Activated naive CD8-positive, alpha-beta T cell treated with anti-CD3 and anti-CD28 coated beads, Interleukin-2, amount 50 U/mL, for 24 hours (primary cell): ENCODE measurements at regions not wholly inside any gene's neighbourhood (a gene's known extent, or its start where the extent isn't known, plus 50 kb on each side); places are given as distances from the start of the nearest gene placed in this dataset.

Experiments
- ATAC-seq: fragments of 150-1000 bp; cut with Tn5 transposase; one replicate; pipeline ENCODE4 v1.10.0; 2021
- DNase-seq: peaks from one replicate; pipeline ENCODE4 v3.0.0; 2021
- H3K27ac Mint-ChIP-seq: one replicate; pipeline ENCODE4 v1.8.0; 2021; ENCODE audit warnings: mild to moderate bottlenecking, mixed read lengths
- H3K27me3 Mint-ChIP-seq: one replicate; pipeline ENCODE4 v1.8.0; 2021; ENCODE audit warnings: mixed read lengths
- H3K36me3 Mint-ChIP-seq: one replicate; pipeline ENCODE4 v1.8.0; 2021; ENCODE audit warnings: low read depth, mixed read lengths
- H3K4me1 Mint-ChIP-seq: one replicate; pipeline ENCODE4 v1.8.0; 2021; ENCODE audit warnings: mixed read lengths
- H3K4me3 Mint-ChIP-seq: one replicate; pipeline ENCODE4 v1.8.0; 2021; ENCODE audit warnings: mild to moderate bottlenecking, moderate library complexity, mixed read lengths
- H3K9me3 Mint-ChIP-seq: one replicate; pipeline ENCODE4 v1.8.0; 2021; ENCODE audit warnings: mixed read lengths

DNA sequence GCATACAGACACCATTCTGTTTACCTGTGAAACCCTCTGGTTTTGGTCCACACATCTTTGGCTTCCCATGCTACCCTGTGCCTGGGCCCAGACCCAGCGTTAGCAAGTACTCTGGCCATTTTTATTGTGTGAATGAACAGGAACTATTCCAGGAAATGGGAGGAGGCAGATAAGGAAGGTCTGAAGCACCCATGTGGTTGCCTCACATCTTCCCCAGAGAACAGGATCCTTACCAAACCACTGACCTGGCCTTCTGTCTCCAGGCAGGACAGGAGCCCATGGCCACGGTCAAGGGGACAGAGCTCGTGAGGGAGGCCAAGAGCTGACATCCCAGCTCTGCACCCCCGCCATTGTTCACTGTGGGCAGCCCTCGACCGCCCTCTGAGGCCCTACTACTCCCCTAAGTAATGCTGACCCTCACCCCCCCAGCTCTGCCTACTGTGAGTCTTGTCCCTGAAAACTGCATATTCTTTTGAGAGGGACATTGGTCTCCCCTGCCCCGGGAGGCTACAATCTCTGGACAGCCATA lies 97.7 kb upstream of the TP53I11 start:
- H3K27me3 Mint-ChIP-seq: peaks cover 3% of the 10 kb centered on the region
- DNase-seq (no peak), ATAC-seq (no peak)
- no peaks in the 10 kb centered on the region for H3K36me3 Mint-ChIP-seq
- H3K9me3 Mint-ChIP-seq: no peaks in the 10 kb centered on the region
- H3K4me1 Mint-ChIP-seq: peaks cover 6% of the 10 kb centered on the region
- H3K27ac Mint-ChIP-seq: peak overlapping the region; percentile 16
- no peak overlapping the region for H3K4me3 Mint-ChIP-seq

- H3K27ac Mint-ChIP-seq: no peak overlapping the region
- no peak for DNase-seq
Observed at GRCh38 chr11:45048870-45049691, 97.4 kb upstream of the PRDM11 start.

GRCh38 chr11:45050111-45050510 lies 96.3 kb upstream of the PRDM11 start:
- ATAC-seq (no peak), DNase-seq (no peak)
- Mint-ChIP-seq H3K4me3 (no peak overlapping the region), H3K27ac (no peak overlapping the region), H3K4me1 (peaks cover 6% of the 10 kb centered on the region), H3K9me3 (no peaks in the 10 kb centered on the region), H3K36me3 (no peaks in the 10 kb centered on the region), H3K27me3 (peaks cover 3% of the 10 kb centered on the region)

More at GRCh38 chr11:45048870-45049691, 97.4 kb upstream of the PRDM11 start:
- ATAC-seq: no peak
- Mint-ChIP-seq H3K4me3 (no peak overlapping the region), H3K27me3 (peaks cover 3% of the 10 kb centered on the region), H3K36me3 (no peaks in the 10 kb centered on the region), H3K9me3 (no peaks in the 10 kb centered on the region), H3K4me1 (peaks cover 6% of the 10 kb centered on the region)

DNA sequence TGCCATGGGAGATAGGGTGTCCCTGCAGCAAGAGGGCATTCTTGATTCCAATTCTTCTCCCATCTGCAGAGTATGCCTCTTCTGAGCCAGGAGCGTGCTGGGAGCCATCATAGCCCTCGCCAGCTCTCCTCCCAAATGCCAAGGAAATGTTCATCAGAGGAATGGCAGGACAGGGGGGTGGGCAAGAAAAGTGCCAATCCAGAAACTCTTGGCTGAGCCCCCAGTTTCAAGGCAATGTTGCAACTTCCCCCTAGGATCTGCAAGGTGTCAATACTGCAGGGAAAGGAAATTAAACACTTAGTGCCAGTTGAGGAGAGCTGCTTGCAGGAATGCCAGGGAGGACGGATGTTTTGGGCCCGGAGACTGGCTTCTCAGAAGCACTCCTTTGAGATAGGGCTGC lies 94.8 kb upstream of the PRDM11 start:
- no peak for ATAC-seq
- no peaks in the 10 kb centered on the region for H3K9me3 Mint-ChIP-seq
- no peak for DNase-seq
- H3K27me3 Mint-ChIP-seq: peaks cover 3% of the 10 kb centered on the region
- H3K27ac Mint-ChIP-seq: no peak overlapping the region
- no peaks in the 10 kb centered on the region for H3K4me1 Mint-ChIP-seq
- H3K4me3 Mint-ChIP-seq: no peak overlapping the region
- no peaks in the 10 kb centered on the region for H3K36me3 Mint-ChIP-seq

- no peaks in the 10 kb centered on the region for H3K4me1 Mint-ChIP-seq
- ATAC-seq: no peak
- no peak overlapping the region for H3K27ac Mint-ChIP-seq
- no peak for DNase-seq
- no peak overlapping the region for H3K4me3 Mint-ChIP-seq
- no peaks in the 10 kb centered on the region for H3K9me3 Mint-ChIP-seq
- H3K36me3 Mint-ChIP-seq: no peaks in the 10 kb centered on the region
- peaks cover 3% of the 10 kb centered on the region for H3K27me3 Mint-ChIP-seq
Observed at GRCh38 chr11:45052361-45052760, 94.1 kb upstream of the PRDM11 start.

DNA sequence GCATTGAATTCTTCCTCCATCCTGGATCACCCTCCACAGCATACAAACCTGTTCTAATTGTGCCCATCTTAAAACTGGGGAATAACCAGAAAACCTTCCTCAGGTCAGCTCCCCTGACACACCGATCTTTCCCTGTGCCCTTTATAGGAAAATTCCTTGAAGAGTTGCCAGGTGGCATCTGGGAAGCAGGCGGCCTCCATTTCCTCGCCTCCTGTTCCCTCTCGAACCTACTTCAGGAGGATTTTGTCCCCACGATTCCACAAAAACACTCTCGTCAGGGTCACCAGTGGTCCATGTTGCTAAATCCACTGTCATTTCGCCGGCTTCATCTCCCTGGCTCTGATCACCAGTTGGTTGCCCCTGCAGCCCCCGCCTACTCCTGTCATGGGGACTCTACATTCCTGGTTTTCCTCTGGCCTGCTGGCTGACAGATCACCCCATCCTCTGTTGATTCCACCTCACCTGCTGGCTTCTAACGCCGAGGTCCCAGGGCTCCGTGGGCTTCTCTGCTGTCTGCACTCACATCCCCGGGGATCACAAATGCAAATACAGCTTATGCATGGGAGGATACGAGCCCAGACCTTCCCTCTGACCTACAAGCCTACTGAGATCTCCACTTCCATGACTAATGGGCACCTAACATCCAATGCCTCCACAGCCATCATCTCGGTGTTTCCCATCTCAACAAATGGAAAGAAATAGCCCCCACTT lies 92.5 kb upstream of the PRDM11 start:
- Mint-ChIP-seq H3K27me3 (peaks cover 3% of the 10 kb centered on the region), H3K4me3 (no peak overlapping the region), H3K4me1 (no peaks in the 10 kb centered on the region), H3K9me3 (no peaks in the 10 kb centered on the region), H3K27ac (no peak overlapping the region), H3K36me3 (no peaks in the 10 kb centered on the region)
- DNase-seq: no peak
- no peak for ATAC-seq

DNA sequence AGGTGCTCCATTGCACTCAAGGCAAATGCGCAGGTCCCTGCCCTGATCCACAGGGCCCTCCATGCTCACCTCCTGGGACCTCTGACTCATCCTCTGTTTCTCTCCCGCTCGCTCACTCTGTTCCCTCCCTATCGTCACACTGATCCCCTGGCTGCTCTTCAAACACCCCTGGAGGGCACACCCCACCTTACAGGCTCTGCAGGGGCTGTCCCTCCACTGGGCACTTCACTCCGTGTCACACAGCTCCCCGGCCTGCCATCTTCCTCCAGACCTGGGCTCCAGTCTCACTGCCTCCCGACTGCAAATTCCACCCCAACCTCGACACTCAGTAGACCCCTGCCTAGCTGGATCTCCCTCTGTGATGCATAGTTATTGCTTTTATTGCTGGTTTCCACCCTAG lies 91.5 kb upstream of the PRDM11 start:
- no peak for DNase-seq
- ATAC-seq: no peak
- Mint-ChIP-seq H3K9me3 (no peaks in the 10 kb centered on the region), H3K27ac (no peak overlapping the region), H3K4me1 (no peaks in the 10 kb centered on the region), H3K36me3 (no peaks in the 10 kb centered on the region), H3K4me3 (no peak overlapping the region), H3K27me3 (peaks cover 3% of the 10 kb centered on the region)

- Mint-ChIP-seq H3K27me3 (no peaks in the 10 kb centered on the region), H3K27ac (no peak overlapping the region), H3K4me1 (no peaks in the 10 kb centered on the region), H3K4me3 (no peak overlapping the region), H3K9me3 (no peaks in the 10 kb centered on the region), H3K36me3 (no peaks in the 10 kb centered on the region)
- DNase-seq: no peak
- ATAC-seq: no peak
Observed at GRCh38 chr11:45056529-45056928, 89.9 kb upstream of the PRDM11 start.

DNA sequence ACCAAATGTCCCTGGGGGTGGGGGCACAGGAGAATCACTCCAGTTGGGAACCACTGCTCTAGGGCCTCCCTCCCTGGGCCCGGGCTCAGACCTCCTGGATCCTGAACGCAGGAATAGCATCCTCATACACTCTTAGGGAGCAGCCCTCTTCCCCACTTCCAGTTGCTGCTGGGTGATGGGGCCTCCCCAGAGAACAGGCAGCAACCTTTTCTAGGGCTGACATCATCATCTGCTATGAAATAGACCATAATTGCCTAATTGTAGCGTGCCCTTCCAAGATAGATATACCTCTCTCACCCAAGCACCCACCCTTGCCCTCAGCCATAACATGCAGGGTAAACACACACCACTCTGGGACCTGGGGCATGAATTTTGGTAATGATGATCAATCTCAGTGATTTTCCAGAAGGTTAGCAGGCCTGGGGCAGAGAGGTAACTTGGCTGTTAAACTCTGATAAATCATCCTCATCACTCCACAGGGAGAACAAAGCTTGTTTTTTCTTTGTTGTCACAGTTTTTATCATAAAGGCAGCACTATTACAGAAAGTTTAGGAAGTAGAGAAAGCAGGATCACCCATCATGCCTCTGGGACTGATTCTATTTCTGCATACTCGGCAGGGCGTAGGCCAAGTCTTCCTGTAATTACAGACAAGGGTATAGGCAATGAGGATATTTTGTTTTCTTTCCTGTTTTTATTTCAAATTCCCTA lies 88.3 kb upstream of the PRDM11 start:
- ATAC-seq (no peak), DNase-seq (no peak)
- no peak overlapping the region for H3K27ac Mint-ChIP-seq

GRCh38 chr11:45058647-45058950 lies 87.8 kb upstream of the PRDM11 start:
- Mint-ChIP-seq H3K27me3 (no peaks in the 10 kb centered on the region), H3K36me3 (no peaks in the 10 kb centered on the region), H3K27ac (no peak overlapping the region), H3K9me3 (no peaks in the 10 kb centered on the region), H3K4me1 (no peaks in the 10 kb centered on the region), H3K4me3 (no peak overlapping the region)
- DNase-seq (no peak), ATAC-seq (no peak)

More for the DNA sequence above, 88.3 kb upstream of the PRDM11 start:
- H3K4me1 Mint-ChIP-seq: no peaks in the 10 kb centered on the region
- no peaks in the 10 kb centered on the region for H3K36me3 Mint-ChIP-seq
- H3K27me3 Mint-ChIP-seq: no peaks in the 10 kb centered on the region
- no peaks in the 10 kb centered on the region for H3K9me3 Mint-ChIP-seq
- H3K4me3 Mint-ChIP-seq: no peak overlapping the region

DNA sequence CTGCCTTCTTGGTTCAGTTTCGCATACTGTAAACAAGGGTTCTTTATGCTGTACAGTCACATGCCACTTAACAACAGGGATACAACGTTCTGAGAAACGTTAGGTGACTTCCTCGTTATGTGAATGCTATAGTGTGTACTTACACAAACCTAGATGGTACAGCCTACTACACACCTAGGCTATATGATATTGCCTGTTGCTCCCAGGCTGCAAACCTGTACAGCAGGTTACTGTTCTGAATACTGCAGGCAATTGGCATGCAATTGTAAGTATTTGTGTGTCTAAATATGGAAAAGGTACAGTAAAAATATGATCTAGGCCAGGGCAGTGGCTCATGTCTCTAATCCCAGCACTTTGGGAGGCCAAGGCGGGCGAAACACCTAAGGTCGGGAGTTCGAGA lies 85.7 kb upstream of the PRDM11 start:
- H3K27me3 Mint-ChIP-seq: no peaks in the 10 kb centered on the region
- H3K4me3 Mint-ChIP-seq: no peak overlapping the region
- H3K36me3 Mint-ChIP-seq: no peaks in the 10 kb centered on the region
- no peak overlapping the region for H3K27ac Mint-ChIP-seq
- H3K9me3 Mint-ChIP-seq: no peaks in the 10 kb centered on the region
- no peaks in the 10 kb centered on the region for H3K4me1 Mint-ChIP-seq
- ATAC-seq (no peak), DNase-seq (no peak)

DNA sequence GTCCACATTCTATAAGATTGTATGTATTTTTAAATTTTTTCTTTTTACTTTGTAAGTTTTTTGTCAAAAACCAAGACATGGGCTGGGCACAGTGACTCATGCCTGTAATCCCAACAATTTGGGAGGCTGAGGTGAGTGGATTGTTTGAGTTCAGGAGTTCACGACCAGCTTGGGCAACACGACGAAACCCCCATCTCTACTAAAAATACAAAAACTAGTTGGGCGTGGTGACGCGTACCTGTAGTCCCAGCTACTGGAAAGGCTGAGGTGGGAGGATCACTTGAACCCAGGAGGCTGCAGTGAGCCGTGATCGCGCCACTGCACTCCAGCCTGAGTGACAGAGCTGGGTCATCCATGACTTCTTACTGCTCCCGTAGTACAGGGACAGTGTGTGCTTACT lies 84.8 kb upstream of the PRDM11 start:
- Mint-ChIP-seq H3K27ac (no peak overlapping the region), H3K4me3 (no peak overlapping the region)

DNA sequence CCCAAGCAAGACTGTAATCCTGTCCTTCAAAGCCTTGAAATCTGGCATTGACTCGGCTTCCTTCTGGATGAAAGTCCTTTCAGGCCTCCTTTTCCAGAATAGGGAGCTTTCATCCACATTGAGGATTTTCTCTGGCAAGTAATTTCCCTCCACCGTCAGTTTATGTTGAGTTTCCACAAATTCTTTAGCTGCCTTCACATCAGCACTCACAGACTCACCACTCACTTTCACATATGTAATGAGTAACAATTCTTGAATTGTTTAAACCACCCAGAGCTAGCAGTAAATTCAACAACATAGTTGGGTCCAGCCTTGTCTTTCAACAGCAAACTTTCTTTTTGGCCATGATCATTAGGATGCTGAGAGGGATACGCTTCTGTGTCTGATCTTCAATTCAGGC lies 84.3 kb upstream of the PRDM11 start:
- no peak overlapping the region for H3K4me3 Mint-ChIP-seq
- peaks cover 5% of the 10 kb centered on the region for H3K9me3 Mint-ChIP-seq
- H3K27ac Mint-ChIP-seq: no peak overlapping the region
- H3K4me1 Mint-ChIP-seq: no peaks in the 10 kb centered on the region
- H3K36me3 Mint-ChIP-seq: no peaks in the 10 kb centered on the region
- no peak for ATAC-seq
- DNase-seq: no peak
- no peaks in the 10 kb centered on the region for H3K27me3 Mint-ChIP-seq

More for the DNA sequence above, 84.8 kb upstream of the PRDM11 start:
- ATAC-seq: no peak
- Mint-ChIP-seq H3K27me3 (no peaks in the 10 kb centered on the region), H3K36me3 (no peaks in the 10 kb centered on the region), H3K9me3 (peaks cover under 1% of the 10 kb centered on the region), H3K4me1 (no peaks in the 10 kb centered on the region)
- DNase-seq: no peak

DNA sequence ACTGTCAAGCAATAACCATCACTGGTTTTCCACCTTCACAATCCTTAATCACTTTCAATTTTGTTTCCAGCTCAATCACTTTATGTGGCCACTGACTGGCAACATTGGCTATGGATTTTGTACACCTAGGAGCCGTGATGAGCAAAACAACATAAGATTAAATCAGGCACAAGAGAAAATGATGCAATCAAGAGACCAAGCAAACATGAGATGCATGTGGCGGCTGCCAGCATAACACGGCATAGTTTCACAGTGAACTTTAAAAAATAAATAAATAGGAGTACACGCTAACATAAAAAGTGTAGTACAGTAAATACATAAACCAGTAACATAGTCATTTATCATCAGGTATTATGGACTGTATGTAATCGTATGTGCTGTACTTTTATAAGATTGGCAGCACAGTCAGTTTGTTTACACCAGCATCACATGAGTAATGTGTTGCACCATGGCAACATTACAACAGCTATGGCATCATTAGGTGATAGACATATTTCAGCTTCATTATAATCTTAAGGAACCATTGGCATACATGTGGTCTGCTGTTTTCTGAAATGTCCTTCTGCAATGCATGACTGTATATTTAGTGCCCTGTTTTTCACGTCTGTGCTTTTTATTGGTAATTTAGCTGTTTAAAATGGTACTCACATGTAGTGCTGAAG lies 83.3 kb upstream of the PRDM11 start:
- DNase-seq (no peak), ATAC-seq (no peak)
- H3K9me3 Mint-ChIP-seq: peaks cover 5% of the 10 kb centered on the region
- no peaks in the 10 kb centered on the region for H3K27me3 Mint-ChIP-seq
- H3K4me1 Mint-ChIP-seq: no peaks in the 10 kb centered on the region
- no peak overlapping the region for H3K4me3 Mint-ChIP-seq
- H3K27ac Mint-ChIP-seq: no peak overlapping the region
- H3K36me3 Mint-ChIP-seq: no peaks in the 10 kb centered on the region
